ENCODE measurements at regions not wholly inside any gene's neighbourhood (a gene's known extent, or its start where the extent isn't known, plus 50 kb on each side); places are given as distances from the start of the nearest gene placed in this dataset.

DNA sequence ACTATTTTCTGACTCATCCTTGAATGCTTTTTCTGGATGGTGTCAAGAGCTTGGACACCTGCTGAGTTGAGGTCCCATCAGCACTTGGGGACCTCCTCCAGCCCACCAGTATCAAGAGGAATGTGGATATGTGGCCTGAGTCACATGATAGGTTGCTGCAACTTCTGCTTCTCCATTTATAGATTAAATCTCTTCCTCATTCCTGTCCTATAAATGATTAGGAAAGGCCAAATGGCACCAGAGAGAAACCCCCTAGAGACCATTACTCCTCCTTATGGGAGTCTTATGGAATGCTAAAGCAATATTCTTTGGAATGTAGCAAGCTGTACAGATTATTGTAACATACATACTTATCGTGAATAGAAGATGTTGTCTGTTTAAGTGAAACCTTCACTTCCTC is 85.6 kb downstream of the NEUROD6 start:
- CTCF ChIA-PET, result no interaction called here
- H3K27me3 Mint-ChIP-seq, result no peaks in the 10 kb centered on the region
- H3K27ac ChIP-seq (ENCODE audit: low read length in 2 of 2), result no peak overlapping the region
- no peaks in the 10 kb centered on the region for H3K9me3 Mint-ChIP-seq (ENCODE audit: insufficient read depth)
- H3K27me3 ChIP-seq (replicated peaks in 1 of 4; ENCODE audit: control extremely low read depth in 1 of 4, control insufficient read depth in 3 of 4, insufficient read depth in 4 of 4, low read length in 3 of 4), result no peaks in the 10 kb centered on the region
- no peaks in the 10 kb centered on the region for H4K20me1 ChIP-seq (ENCODE audit: control insufficient read depth, insufficient read depth, low read length, poor library complexity, severe bottlenecking)
- H3K4me1 Mint-ChIP-seq, result no peaks in the 10 kb centered on the region
- no peak overlapping the region for H3K4me3 Mint-ChIP-seq
- intact Hi-C loops (cut with micrococcal nuclease), result no loop called here
- ATAC-seq (ENCODE audit: low read depth), result no peak
- TF ChIP-seq, protein P1, sequence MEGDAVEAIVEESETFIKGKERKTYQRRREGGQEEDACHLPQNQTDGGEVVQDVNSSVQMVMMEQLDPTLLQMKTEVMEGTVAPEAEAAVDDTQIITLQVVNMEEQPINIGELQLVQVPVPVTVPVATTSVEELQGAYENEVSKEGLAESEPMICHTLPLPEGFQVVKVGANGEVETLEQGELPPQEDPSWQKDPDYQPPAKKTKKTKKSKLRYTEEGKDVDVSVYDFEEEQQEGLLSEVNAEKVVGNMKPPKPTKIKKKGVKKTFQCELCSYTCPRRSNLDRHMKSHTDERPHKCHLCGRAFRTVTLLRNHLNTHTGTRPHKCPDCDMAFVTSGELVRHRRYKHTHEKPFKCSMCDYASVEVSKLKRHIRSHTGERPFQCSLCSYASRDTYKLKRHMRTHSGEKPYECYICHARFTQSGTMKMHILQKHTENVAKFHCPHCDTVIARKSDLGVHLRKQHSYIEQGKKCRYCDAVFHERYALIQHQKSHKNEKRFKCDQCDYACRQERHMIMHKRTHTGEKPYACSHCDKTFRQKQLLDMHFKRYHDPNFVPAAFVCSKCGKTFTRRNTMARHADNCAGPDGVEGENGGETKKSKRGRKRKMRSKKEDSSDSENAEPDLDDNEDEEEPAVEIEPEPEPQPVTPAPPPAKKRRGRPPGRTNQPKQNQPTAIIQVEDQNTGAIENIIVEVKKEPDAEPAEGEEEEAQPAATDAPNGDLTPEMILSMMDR (IDR thresholded peaks at IDR 0.05), result no peak
- TF ChIP-seq EZH2 (IDR thresholded peaks at IDR 0.05; ENCODE audit: borderline replicate concordance, insufficient read depth, low read depth, low read length, poor library complexity, severe bottlenecking), result no peak
- H3K4me3 ChIP-seq (ENCODE audit: control extremely low read depth in 1 of 5, extremely low read depth in 1 of 5, insufficient read depth in 1 of 5, low read depth in 2 of 5, low read length in 4 of 5), result no peak overlapping the region
- no peaks in the 10 kb centered on the region for H3K79me2 ChIP-seq (ENCODE audit: control insufficient read depth, insufficient read depth, low read length)
- H3K9me3 ChIP-seq (ENCODE audit: control extremely low read depth in 1 of 3, control insufficient read depth in 2 of 3, insufficient read depth in 1 of 3, low read length in 2 of 3), result no peaks in the 10 kb centered on the region
- no peak overlapping the region for H2AFZ ChIP-seq (ENCODE audit: insufficient read depth, low read depth, low read length, poor library complexity, severe bottlenecking)
- no peak for DNase-seq
- H3K4me2 ChIP-seq (replicated peaks; ENCODE audit: low read depth, low read length, poor library complexity, severe bottlenecking), result no peak overlapping the region
- H3K4me1 ChIP-seq (ENCODE audit: control insufficient read depth in 2 of 2, insufficient read depth in 2 of 2, low read length in 2 of 2), result no peaks in the 10 kb centered on the region
- no peak overlapping the region for H3K27ac Mint-ChIP-seq
- H3K9ac ChIP-seq (ENCODE audit: low read length), result no peak overlapping the region
- no peaks in the 10 kb centered on the region for H3K36me3 ChIP-seq (replicated peaks in 1 of 2; ENCODE audit: control extremely low read depth in 1 of 2, control insufficient read depth in 1 of 2, extremely low read depth in 1 of 2, insufficient read depth in 2 of 2, low read length in 1 of 2)
- no CpG with 5 or more reads among the region's 1 CpG for WGBS (ENCODE audit: insufficient coverage)
- POLR2A ChIA-PET, result no interaction called here

DNA sequence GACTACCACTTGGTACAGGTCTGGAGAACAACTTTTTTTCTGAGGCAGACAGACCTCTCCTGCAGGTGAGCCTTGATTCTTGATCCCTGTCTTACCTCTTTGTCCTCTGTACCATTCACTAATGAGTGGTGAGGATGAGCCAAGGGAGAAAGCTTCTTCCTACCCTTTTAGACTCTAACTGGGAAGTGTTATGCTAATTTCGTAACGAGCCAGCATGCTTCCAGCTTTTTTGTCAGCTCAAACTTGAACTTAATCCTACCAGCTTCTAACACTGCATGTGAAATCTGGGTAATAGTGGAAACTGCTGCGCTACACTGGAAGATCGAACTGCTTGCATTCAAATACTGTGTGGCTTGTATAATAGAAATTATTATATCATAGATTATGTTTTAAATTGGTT is 87.0 kb downstream of the NEUROD6 start:
- H3K4me2 ChIP-seq (replicated peaks; ENCODE audit: low read depth, low read length, poor library complexity, severe bottlenecking), result no peak overlapping the region
- Mint-ChIP-seq H3K27me3 (no peaks in the 10 kb centered on the region), H3K4me1 (no peaks in the 10 kb centered on the region), H3K27ac (no peak overlapping the region), H3K9me3 (ENCODE audit: insufficient read depth) (no peaks in the 10 kb centered on the region), H3K4me3 (no peak overlapping the region)
- no peaks in the 10 kb centered on the region for H3K36me3 ChIP-seq (replicated peaks in 1 of 2; ENCODE audit: control extremely low read depth in 1 of 2, control insufficient read depth in 1 of 2, extremely low read depth in 1 of 2, insufficient read depth in 2 of 2, low read length in 1 of 2)
- H2AFZ ChIP-seq (ENCODE audit: insufficient read depth, low read depth, low read length, poor library complexity, severe bottlenecking), result no peak overlapping the region
- no peak for TF ChIP-seq EZH2 (IDR thresholded peaks at IDR 0.05; ENCODE audit: borderline replicate concordance, insufficient read depth, low read depth, low read length, poor library complexity, severe bottlenecking)
- TF ChIP-seq, protein P1 (IDR thresholded peaks at IDR 0.05), result no peak
- H3K27ac ChIP-seq (ENCODE audit: low read length in 2 of 2), result no peak overlapping the region
- no peaks in the 10 kb centered on the region for H4K20me1 ChIP-seq (ENCODE audit: control insufficient read depth, insufficient read depth, low read length, poor library complexity, severe bottlenecking)
- WGBS (ENCODE audit: insufficient coverage), result no CpG with 5 or more reads among the region's 4 CpGs
- intact Hi-C loops (cut with micrococcal nuclease), result no loop called here
- H3K79me2 ChIP-seq (ENCODE audit: control insufficient read depth, insufficient read depth, low read length), result no peaks in the 10 kb centered on the region
- H3K27me3 ChIP-seq (replicated peaks in 1 of 4; ENCODE audit: control extremely low read depth in 1 of 4, control insufficient read depth in 3 of 4, insufficient read depth in 4 of 4, low read length in 3 of 4), result no peaks in the 10 kb centered on the region
- no peaks in the 10 kb centered on the region for H3K4me1 ChIP-seq (ENCODE audit: control insufficient read depth in 2 of 2, insufficient read depth in 2 of 2, low read length in 2 of 2)
- POLR2A ChIA-PET, result no interaction called here
- CTCF ChIA-PET, result no interaction called here
- no peak for DNase-seq
- no peak overlapping the region for H3K4me3 ChIP-seq (ENCODE audit: control extremely low read depth in 1 of 5, extremely low read depth in 1 of 5, insufficient read depth in 1 of 5, low read depth in 2 of 5, low read length in 4 of 5)
- H3K9ac ChIP-seq (ENCODE audit: low read length), result no peak overlapping the region
- ATAC-seq (ENCODE audit: low read depth), result no peak
- no peaks in the 10 kb centered on the region for H3K9me3 ChIP-seq (ENCODE audit: control extremely low read depth in 1 of 3, control insufficient read depth in 2 of 3, insufficient read depth in 1 of 3, low read length in 2 of 3)

Data from B cell (primary cell).